Mesenchymal stem cell (in vitro differentiated cells and primary cell): ENCODE measurements at regions not wholly inside any gene's neighbourhood (a gene's known extent, or its start where the extent isn't known, plus 50 kb on each side); places are given as distances from the start of the nearest gene placed in this dataset.

ENCODE experiments used
- DNase-seq: peaks from one replicate; pipeline ENCODE4 v3.0.0-alpha.2; 2013
- H2AFZ ChIP-seq: one replicate; pipeline ENCODE4 v1.6.1; 2013; ENCODE audit warnings: low read depth, mild to moderate bottlenecking, control low read depth, inconsistent platforms, low read length, moderate library complexity
- H2AK5ac ChIP-seq: 2 replicates; pipeline ENCODE4 v1.6.1; 2013; ENCODE audit warnings: low read length, moderate library complexity, mild to moderate bottlenecking, inconsistent platforms; ENCODE audit not compliant: severe bottlenecking
- H2BK120ac ChIP-seq: one replicate; pipeline ENCODE4 v1.6.1; 2013; ENCODE audit warnings: low read depth, mild to moderate bottlenecking, inconsistent platforms, low read length, moderate library complexity
- H2BK12ac ChIP-seq, 2 experiments: one replicate each; pipeline ENCODE4 v1.6.1; 2013; ENCODE audit warnings: inconsistent platforms in 2 of 2, low read length in 2 of 2, mild to moderate bottlenecking in 2 of 2, moderate library complexity in 2 of 2, control low read depth in 1 of 2
- H2BK15ac ChIP-seq: one replicate; pipeline ENCODE4 v1.6.1; 2013; ENCODE audit warnings: mild to moderate bottlenecking, low read depth, inconsistent platforms; ENCODE audit not compliant: poor library complexity, severe bottlenecking
- H2BK5ac ChIP-seq: 2 replicates; pipeline ENCODE4 v1.6.1; 2013; ENCODE audit warnings: low read depth, mild to moderate bottlenecking, low read length, control low read depth, inconsistent platforms; ENCODE audit not compliant: poor library complexity, severe bottlenecking
- H3K14ac ChIP-seq, 2 experiments: one replicate each; pipeline ENCODE4 v1.6.1; 2013; ENCODE audit warnings: inconsistent platforms in 2 of 2, low read length in 2 of 2, control low read depth in 1 of 2, mild to moderate bottlenecking in 1 of 2, moderate library complexity in 1 of 2
- H3K18ac ChIP-seq, 2 experiments: one replicate each; pipeline ENCODE4 v1.6.1; 2013; ENCODE audit warnings: inconsistent platforms in 2 of 2, low read length in 2 of 2, control low read depth in 1 of 2, low read depth in 1 of 2, mild to moderate bottlenecking in 1 of 2
- H3K23ac ChIP-seq, 2 experiments: one replicate each; pipeline ENCODE4 v1.6.1; 2013; ENCODE audit warnings: inconsistent platforms in 2 of 2, low read length in 2 of 2, mild to moderate bottlenecking in 2 of 2, moderate library complexity in 2 of 2, control low read depth in 1 of 2
- H3K27ac ChIP-seq: 2 replicates; pipeline ENCODE4 v1.5.1; 2013; ENCODE audit warnings: mild to moderate bottlenecking, moderate library complexity, low read length, control low read depth, inconsistent platforms; ENCODE audit not compliant: poor library complexity, severe bottlenecking
- H3K27me3 ChIP-seq, 2 experiments: 2 replicates each; pipeline versions ENCODE4 v1.6.1 to v1.7.0; 2013; ENCODE audit warnings: low read length in 2 of 2, mild to moderate bottlenecking in 2 of 2, moderate library complexity in 2 of 2, control low read depth in 1 of 2, inconsistent platforms in 1 of 2; ENCODE audit not compliant: control insufficient read depth in 1 of 2, insufficient read depth in 1 of 2
- H3K36me3 ChIP-seq, 2 experiments: 2 replicates each; pipeline versions ENCODE4 v1.6.1 to v1.7.0; 2013; ENCODE audit warnings: low read length in 2 of 2, control low read depth in 1 of 2, inconsistent platforms in 1 of 2, low read depth in 1 of 2, mild to moderate bottlenecking in 1 of 2; ENCODE audit not compliant: insufficient read depth in 2 of 2, control insufficient read depth in 1 of 2
- H3K4ac ChIP-seq, 2 experiments: one replicate each; pipeline ENCODE4 v1.6.1; 2013; ENCODE audit warnings: inconsistent platforms in 2 of 2, low read length in 2 of 2, mild to moderate bottlenecking in 2 of 2, moderate library complexity in 2 of 2, control low read depth in 1 of 2, low read depth in 1 of 2
- H3K4me1 ChIP-seq: 2 replicates; pipeline ENCODE4 v1.6.1; 2013; ENCODE audit warnings: low read depth, low read length, control low read depth; ENCODE audit not compliant: control insufficient read depth, insufficient read depth
- H3K4me2 ChIP-seq: 2 replicates; pipeline ENCODE4 v1.6.1; 2013; ENCODE audit warnings: low read length, mild to moderate bottlenecking, inconsistent platforms; ENCODE audit not compliant: poor library complexity, severe bottlenecking
- H3K4me3 ChIP-seq, 2 experiments: 2 replicates each; pipeline versions ENCODE4 v1.5.1 to v1.7.0; 2013; ENCODE audit warnings: low read length in 2 of 2, mild to moderate bottlenecking in 2 of 2, control low read depth in 1 of 2, low read depth in 1 of 2; ENCODE audit not compliant: insufficient read depth in 1 of 2
- H3K79me1 ChIP-seq: replicated peaks from 2 replicates; pipeline ENCODE4 v1.6.1; 2013; ENCODE audit warnings: mild to moderate bottlenecking, control low read depth, low read length, inconsistent platforms; ENCODE audit not compliant: poor library complexity, severe bottlenecking
- H3K9ac ChIP-seq: 2 replicates; pipeline ENCODE4 v1.7.0; 2013; ENCODE audit warnings: mild to moderate bottlenecking, low read length, moderate library complexity
- H3K9me3 ChIP-seq: 2 replicates; pipeline ENCODE4 v1.7.0; 2013; ENCODE audit warnings: mild to moderate bottlenecking, low read length; ENCODE audit not compliant: control insufficient read depth
- H4K8ac ChIP-seq: one replicate; pipeline ENCODE4 v1.6.1; 2013; ENCODE audit warnings: inconsistent platforms, mild to moderate bottlenecking, low read length, moderate library complexity
- H4K91ac ChIP-seq: one replicate; pipeline ENCODE4 v1.6.1; 2013; ENCODE audit warnings: mild to moderate bottlenecking, low read length, inconsistent platforms
- WGBS: methylation state at CpG from one replicate; pipeline ENCODE4 v1.1.7; 2013; ENCODE audit warnings: mixed read lengths; 5-methylcytosine and 5-hydroxymethylcytosine counted together

- peak; percentile 85 for DNase-seq
- Histone ChIP-seq H3K9me3 (no peaks in the 10 kb centered on the region), H3K4me2 (no peak overlapping the region), H2AK5ac (peak overlapping the region; percentile 19), H3K4ac (peak overlapping the region; percentile 57 to 76), H3K79me1 (peaks cover 28% of the 10 kb centered on the region), H3K4me1 (peaks cover 52% of the 10 kb centered on the region), H3K27ac (no peak overlapping the region), H3K27me3 (no peaks in the 10 kb centered on the region), H2BK120ac (peak overlapping the region; percentile 11), H2BK5ac (no peak overlapping the region), H3K9ac (peak overlapping the region; percentile 66), H3K14ac (no peak overlapping the region), H3K18ac (peak overlapping the region; percentile 78 to 89), H3K23ac (no peak overlapping the region), H2AFZ (no peak overlapping the region), H3K36me3 (peaks cover 8 to 33% of the 10 kb centered on the region in 2 experiments), H2BK15ac (no peak overlapping the region), H2BK12ac (peak overlapping the region in 1 of 2 experiments; percentile 61), H4K91ac (no peak overlapping the region), H3K4me3 (peak overlapping the region in 1 of 2 experiments; percentile 24), H4K8ac (peak overlapping the region; percentile 85)
- 9% methylated on average over 9 of the region's 9 CpGs for WGBS
These were observed 303.8 kb downstream of the SEC14L1 start for GRCh38 chr17:77444628-77444983.

- Histone ChIP-seq H2BK12ac (peak overlapping the region; percentile 38 to 94), H3K4me2 (no peak overlapping the region), H3K79me1 (peaks cover 25% of the 10 kb centered on the region), H3K18ac (peak overlapping the region; percentile 78 to 89), H4K8ac (peak overlapping the region; percentile 85), H3K23ac (peak overlapping the region in 1 of 2 experiments; percentile 35), H3K4me3 (peak overlapping the region in 1 of 2 experiments; percentile 24), H3K9me3 (no peaks in the 10 kb centered on the region), H2AFZ (no peak overlapping the region), H4K91ac (peak overlapping the region; percentile 64), H2AK5ac (no peak overlapping the region), H3K14ac (peak overlapping the region in 1 of 2 experiments; percentile 78), H3K27ac (no peak overlapping the region), H2BK15ac (no peak overlapping the region), H3K4ac (peak overlapping the region; percentile 57 to 76), H3K9ac (peak overlapping the region; percentile 66), H3K4me1 (peaks cover 55% of the 10 kb centered on the region), H2BK5ac (no peak overlapping the region), H3K36me3 (peaks cover 8 to 32% of the 10 kb centered on the region in 2 experiments), H2BK120ac (peak overlapping the region; percentile 11), H3K27me3 (no peaks in the 10 kb centered on the region)
- WGBS = 80% methylated on average over 11 of the region's 15 CpGs
- no peak for DNase-seq
These were observed 304.4 kb downstream of the SEC14L1 start for GRCh38 chr17:77444984-77445759.

GRCh38 chr17:77445760-77446532, 305.2 kb downstream of the SEC14L1 start:
- H2BK15ac ChIP-seq = no peak overlapping the region
- peak overlapping the region; percentile 64 for H4K91ac ChIP-seq
- no peak overlapping the region for H2AFZ ChIP-seq
- no peak overlapping the region for H2AK5ac ChIP-seq
- H2BK120ac ChIP-seq = no peak overlapping the region
- H3K79me1 ChIP-seq = peaks cover 25% of the 10 kb centered on the region
- no peaks in the 10 kb centered on the region for H3K27me3 ChIP-seq
- peak overlapping the region; percentile 2 to 49 for H2BK12ac ChIP-seq
- peak overlapping the region; percentile 5 to 89 for H3K18ac ChIP-seq
- no peaks in the 10 kb centered on the region for H3K9me3 ChIP-seq
- no peak overlapping the region for H2BK5ac ChIP-seq
- peak; percentile 57 for DNase-seq
- peaks cover 56% of the 10 kb centered on the region for H3K4me1 ChIP-seq
- no peak overlapping the region for H3K23ac ChIP-seq
- peaks cover 8 to 32% of the 10 kb centered on the region in 2 experiments for H3K36me3 ChIP-seq
- 63% methylated on average over 14 of the region's 16 CpGs for WGBS
- peak overlapping the region in 1 of 2 experiments; percentile 3 for H3K4me3 ChIP-seq
- H3K4ac ChIP-seq = peak overlapping the region in 1 of 2 experiments; percentile 17
- H4K8ac ChIP-seq = peak overlapping the region; percentile 35
- peak overlapping the region in 1 of 2 experiments; percentile 26 for H3K14ac ChIP-seq
- peak overlapping the region; percentile 30 for H3K9ac ChIP-seq
- no peak overlapping the region for H3K4me2 ChIP-seq
- H3K27ac ChIP-seq = no peak overlapping the region
